Tongue (tissue), 1 donor: ENCODE measurements at regions not wholly inside any gene's neighbourhood (a gene's known extent, or its start where the extent isn't known, plus 50 kb on each side); places are given as distances from the start of the nearest gene placed in this dataset.

Experiments
- DNase-seq: peaks from one replicate; pipeline ENCODE4 v3.0.0-alpha.2; 2015

DNA sequence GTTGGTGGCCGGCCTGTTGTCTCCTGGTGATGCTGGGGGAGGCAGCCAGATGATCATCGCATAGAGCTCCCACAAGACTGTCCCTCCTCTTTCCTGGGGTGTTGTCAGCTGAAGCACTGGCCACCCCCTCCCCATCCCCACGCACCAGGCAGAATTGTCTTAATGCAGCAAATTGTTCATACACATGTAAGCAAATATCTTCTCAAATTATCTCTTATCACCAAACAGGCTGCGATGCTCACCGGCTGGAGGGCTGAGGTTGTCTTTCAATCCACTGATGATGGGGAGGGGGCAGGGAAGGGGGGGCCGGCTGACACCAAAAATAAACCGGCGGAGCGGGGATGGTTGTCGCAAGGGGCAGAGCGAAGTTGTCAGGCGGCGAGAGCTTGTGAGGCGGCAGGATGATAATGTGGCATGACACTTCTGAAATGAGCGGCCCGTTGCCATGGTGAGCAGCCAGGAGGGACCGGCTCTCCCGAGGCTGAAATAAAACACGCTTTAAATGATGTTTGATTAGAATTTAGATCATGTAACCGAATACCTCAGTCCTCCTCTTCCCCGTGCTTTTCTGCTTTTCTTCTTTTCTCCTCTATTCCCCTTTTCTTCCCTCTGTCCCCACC is 59.8 kb downstream of the MRM1 start:
- no peak for DNase-seq

DNA sequence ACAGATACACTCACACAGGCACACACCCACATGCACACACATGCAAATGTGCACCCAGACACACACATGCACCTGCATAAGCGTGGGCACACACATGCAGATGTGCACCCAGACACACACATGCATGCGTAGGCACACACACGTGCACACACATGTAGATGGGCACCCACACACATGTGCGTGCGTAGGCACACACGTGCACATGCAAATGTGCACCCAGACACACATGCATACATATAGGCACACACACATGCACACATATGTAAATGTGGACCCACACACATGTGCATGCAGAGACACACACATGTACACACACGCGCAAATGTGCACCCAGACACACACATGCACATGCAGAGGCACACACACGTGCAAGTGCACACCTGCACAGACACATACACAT is 60.3 kb downstream of the MRM1 start:
- DNase-seq = no peak

DNA sequence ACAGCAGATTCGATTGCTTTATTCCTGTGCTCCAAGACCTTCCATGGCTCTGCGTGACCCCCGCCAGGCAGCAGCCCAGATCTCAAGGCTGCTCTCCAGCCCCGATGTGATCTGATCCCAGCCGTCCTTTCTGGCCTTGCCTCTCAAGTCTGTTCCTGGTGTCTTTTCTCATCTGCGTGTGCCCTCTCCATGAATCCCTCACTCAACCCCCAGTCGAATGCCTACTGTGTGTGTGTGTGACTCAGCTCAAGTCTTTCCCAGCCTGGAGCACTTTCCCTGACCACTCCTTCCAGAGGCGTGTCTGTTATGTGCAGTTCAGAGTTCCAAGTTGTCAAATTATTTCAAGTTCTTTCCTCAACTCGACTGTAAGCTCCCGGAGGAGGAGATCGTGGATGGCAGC is 64.0 kb downstream of the MRM1 start:
- no peak for DNase-seq

DNA sequence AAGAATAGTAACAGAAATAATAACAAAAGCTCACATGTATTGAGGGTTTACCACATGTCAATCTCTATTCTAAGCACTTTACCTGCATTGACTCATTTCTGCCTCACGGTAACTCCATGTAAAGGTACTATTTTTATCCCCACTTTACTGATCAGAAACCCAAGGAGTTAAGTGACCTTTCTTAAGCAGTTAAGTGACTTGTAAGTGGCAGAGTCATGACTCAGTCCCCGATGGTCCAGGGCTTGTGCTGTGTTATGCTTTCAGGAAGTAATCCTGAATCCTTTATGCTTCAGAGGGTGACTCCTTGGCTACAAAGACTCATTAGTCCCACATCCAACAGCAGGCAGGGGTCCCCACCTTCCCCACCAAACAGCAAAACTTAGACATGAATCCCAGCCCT is 66.5 kb downstream of the MRM1 start:
- no peak for DNase-seq

DNA sequence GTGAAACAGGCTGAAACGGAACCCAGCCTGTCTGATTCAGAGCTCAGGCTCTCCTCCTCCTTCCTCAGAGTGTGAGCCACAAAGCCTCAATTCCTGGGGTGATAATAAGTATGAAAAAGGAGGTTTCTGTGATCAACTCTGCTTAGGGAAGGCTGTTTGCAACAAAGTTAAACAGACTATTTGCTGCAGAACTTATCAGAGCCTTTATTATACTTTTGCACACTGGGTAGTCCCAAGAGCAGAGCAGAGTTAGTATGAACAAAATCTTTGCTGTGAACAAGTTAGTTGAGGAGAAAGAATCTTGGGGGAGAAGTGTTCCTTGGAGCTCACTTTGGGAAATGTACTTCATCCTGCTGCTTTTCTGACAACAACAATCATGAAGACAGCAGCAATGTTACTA is 67.4 kb downstream of the MRM1 start:
- no peak for DNase-seq

DNA sequence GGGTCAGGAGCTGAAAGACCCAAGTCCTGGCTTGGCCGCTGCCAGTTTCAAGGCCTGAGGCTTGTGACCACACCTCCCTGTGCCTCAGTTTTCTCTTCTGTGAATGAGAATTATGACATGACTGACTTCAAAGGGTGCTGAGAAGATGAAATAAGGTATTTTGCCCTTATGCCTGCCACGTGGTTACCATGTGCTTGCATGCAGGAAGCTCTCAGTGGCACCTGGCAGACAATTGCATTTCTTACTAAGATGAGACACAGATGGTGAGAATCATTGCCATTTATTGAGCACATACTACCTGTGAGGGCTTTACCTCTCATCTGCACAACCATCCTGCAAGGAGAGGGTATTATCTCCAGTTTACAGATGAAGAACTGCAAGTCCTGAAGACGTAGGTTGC is 69.8 kb downstream of the MRM1 start:
- no peak for DNase-seq

DNA sequence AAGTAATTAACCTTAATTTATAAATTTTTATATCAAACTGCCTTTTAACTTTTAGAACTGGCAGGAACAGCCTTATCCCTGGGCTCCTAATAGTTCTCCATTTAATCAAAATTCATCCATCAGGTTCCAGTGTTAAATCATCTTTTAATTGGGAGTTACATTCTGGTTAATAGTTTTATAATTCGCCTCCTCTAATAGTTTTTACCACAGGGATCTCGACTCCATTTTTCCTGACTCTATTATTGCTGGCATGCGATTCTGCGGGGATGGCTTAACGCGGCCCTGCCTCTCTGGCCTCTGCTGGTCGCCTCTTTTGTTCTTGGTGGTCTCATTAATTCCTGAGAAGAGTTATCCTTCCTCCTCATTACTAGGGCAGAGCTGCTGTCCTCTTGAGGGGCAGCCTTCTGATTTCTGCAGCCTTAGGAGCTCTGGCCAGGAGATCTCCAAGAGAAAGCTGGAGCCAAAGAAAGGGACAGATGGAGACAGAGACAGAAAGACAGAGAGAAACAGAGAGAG is 71.1 kb downstream of the MRM1 start:
- DNase-seq = no peak

DNA sequence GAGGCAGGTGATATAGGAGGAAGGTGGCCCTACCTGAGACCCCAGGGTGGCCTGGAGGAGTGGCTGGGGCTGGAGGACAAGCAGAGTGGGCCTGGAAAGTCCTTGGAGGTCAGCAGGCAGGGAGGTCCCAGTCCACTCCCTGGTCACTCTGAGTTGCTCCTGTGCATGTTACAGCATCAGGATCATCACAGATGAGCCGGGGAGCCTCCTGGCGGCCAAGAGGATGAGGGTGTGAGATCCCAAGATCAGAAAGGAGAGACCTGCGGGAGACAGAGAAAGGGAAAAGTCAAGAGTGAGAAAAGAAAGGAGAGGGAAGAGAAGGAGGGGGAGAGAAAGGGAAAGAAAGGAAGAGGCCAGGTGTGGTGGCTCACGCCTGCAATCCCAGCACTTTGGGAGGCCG is 71.7 kb downstream of the MRM1 start:
- no peak for DNase-seq

DNA sequence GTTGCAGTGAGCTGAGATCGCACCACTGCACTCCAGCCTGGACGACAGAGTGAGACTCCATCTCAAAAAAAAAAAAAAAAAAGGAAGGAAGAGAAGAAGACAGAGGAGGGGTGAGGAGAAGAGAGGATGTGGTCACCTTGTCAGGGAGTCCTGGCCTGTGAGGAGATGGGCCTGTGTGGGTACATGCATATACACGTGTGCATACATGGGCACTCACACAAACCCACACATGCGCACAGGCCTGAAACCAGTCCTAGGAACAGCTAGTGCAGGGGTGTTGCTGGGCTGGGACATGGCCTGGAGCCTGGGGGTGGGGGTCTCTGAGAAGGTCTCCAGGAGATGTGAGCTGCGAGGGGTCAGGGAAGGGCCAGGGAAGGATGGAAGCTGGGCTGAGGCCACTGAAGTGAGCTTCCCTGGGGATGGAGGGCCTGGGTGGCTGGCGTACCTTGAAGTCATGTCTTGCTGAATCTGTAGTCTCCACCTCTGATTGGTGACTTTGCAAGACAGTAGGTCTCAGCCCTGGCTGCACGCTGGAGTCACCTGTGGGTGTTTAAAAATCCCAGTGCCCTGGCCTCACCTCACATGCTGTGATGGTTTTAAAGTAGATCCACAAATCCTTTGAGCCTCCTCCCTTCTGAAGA is 72.4 kb downstream of the MRM1 start:
- no peak for DNase-seq

DNA sequence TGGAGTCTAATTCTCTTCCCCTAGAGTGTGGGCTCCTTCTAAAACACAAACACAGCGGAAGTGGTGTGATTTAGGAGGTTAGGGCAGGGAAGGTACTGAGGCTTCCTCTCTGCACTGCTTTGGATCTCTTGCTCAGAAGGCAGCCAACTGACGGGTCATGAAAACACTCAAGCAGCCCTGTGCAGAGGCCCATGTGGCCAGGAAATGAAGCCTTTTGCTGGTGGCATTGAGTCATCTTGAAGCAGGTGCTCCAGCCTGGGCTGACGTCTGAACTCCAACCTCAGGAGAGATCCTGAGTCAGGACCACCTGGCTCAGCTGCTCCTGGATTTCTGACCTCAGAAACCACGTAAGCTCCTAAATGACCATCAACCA is 72.9 kb downstream of the MRM1 start:
- DNase-seq = no peak

DNA sequence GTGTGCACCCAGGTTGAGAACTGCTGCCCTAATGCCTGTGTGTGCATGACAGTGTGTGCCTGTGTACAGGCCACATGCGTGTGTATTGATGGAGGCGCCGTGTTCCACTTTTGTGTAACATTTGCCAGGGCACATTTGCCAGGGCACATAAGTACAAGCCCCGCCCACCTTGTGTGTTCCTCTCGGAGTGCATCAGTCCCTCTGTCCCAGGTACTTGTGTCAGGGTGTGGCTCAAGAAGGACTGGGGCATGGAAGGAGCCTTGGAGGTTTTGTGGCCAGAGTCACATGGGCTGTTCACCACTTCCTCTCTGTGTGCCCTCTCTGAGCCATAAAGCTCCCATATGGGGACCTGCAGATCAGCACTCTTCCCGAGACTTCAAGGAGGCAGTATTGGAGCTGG is 73.9 kb downstream of the MRM1 start:
- DNase-seq = no peak

DNA sequence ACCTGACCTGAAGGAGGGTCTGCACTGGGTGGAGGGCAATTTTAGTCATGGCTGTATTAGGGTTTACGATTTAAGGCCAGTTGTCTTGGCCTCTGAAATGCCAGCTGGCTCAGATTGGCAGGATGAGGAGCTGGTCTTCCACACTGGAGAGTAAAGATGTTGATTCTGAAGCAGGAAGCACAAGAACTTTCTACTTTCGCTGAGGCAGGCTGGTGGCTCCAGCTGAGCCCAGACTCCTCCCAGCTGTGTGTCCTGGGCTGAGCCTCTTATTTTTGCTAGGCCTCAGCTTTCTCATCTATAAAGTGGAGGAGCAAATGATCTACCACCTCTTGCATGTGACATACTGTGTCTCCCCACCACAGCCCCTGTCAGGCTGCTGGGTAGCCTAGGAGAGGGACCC is 74.4 kb downstream of the MRM1 start:
- no peak for DNase-seq

DNA sequence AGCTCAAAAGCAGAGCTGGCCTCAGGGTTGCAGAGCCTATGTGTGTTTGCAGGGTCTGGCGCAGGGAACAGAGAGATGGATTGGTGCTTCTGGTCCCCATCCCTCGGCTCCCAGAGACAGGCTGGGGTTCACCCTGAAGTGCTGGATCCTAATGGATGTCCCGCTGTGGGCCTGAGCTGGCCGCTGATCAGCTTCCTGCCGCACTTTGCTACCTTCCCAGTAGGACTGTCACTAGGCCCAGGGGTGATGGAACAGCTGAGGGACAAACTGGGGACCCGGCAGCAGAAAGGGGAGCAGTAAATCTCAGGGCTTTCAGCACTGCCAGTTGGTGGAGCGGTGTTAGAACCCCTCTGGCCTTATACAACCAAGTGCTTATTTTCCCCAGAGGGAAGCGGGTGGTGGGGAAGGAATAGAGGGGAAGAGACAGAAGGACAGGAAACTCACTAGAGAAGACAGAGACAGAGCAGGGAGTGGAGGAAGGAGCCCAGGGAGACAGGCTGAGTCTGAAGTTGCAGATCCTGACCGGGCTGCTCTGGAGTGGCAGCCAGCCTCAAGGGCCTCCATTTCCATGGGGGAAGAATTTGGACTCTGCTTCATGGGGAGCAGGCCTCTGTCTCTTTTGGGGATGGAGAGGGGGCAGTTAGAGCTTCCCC is 78.6 kb downstream of the MRM1 start:
- DNase-seq = no peak

DNA sequence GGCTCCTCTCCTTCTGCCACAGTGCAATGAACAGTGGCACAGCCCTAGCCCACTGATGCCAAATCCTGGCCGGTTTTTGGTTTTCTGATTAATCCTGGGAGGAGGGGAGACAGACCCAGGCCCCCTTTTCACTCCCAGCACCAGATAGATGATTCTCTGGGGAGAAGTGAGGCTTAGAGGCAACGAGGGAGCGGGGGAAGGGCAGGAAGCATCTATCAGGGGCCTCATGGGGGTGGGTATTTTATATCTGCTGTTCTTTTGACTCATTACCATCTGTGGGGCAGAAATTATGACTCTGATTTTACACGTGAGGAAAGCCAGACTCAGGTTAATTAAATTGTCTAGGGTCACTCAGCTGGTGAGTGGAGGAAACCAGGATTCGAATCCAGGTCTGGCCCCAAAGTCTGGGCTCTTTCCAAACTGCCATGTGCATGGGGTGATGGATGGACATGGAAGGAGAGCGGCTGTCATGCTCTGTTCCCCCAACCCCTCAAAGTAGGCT is 79.4 kb downstream of the MRM1 start:
- no peak for DNase-seq

DNA sequence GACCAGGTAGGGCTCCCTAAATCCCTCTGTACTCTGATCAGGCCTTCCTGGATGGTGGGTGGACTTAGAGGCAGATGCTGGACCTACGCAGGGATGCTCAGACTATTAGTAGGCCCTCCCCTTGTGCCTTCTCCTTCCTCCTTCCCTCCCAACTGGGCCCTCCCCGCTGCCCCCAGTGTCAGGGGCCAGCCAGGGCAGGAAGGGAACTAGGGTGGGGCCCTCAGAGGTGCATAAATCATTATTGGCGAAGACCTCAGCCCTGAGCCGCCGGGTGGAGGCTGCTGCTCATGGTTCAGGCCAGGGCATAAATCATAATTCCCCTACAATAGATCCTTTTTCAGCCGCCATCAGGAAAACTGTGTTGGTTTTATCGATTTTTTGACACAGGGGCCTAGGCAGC is 81.4 kb downstream of the MRM1 start:
- no peak for DNase-seq

DNA sequence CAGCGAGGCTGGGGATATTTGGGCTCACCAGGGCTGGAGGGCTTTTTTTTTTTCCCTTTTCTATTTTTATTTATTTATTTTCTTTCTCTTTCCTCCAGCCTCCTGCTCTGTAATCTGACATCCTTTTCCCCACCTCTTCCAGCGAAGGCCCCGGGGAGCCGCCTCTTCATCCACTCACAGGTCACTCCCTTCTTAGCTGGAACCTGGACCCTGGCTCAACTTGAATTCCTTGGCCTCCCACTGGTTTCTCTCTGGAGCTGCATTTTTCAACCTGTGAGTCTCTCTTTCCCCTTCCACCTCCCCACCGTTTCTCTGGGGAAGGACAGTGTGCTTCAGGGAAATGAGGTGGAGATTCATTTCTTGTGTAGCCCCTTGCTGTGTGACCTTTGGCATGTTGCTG is 82.0 kb downstream of the MRM1 start:
- no peak for DNase-seq

DNA sequence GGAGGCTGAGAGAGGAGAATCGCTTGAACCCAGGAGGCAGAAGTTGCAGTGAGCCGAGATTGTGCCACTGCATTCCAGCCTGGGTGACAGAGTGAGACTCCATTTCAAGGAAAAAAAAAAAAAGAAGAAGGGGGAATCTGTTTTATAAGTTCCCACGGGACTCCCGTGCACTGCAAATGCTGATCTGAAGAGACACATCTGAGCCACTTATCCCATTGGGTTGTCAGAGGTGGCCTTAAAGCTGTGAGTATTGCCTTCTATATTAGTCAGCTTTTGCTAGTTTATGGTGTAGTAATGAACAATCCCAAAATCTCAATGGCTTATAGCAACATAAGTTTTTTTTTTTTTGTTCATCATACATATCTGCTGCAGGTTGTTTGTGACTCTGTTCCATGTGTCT is 82.8 kb downstream of the MRM1 start:
- DNase-seq = no peak

DNA sequence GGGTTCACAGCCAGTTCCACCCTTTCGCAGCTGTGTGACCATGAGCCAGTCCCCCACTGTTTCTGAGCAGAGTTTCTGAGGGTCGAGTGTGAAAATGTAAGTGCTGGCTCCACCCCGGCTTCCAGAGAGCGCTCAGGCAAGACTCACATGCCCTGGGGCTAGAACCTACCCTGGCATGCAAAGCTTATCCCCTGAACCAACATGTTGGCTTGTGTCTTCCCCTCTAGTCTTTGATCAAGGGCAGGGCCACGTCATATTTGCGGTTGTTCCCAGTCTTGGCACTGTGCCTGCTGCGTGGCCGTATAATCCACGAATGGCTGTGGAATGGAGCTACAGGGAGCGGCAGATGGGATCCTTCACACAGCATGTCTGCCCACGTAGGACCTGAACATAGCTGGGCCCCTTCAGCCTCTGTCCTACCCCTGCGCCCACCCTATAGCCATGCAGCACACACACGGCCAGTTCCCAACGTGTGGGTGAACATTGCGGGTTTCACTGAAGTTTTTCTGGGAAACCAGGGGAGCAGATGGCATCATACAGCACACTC is 84.8 kb downstream of the MRM1 start:
- DNase-seq = no peak

DNA sequence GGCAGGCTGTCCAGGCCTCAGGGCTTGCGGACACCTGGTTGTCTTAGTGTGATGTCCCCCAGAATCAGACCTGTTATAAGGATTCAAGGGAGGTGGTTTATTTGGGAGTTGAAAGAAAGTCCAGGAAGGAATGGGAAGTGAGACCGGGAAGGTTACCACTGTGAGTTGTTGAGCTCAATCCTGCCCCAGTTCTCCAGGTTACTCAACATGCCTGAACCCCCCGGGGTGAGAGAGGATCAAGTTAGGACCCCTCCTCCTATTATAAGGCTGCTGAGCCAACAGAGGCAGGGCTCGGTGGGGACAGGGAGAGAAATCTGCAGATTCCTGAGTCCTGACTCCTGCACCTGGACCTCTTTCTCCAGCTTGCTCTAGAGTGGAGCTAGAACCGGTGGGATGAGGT is 86.4 kb downstream of the MRM1 start:
- no peak for DNase-seq

DNA sequence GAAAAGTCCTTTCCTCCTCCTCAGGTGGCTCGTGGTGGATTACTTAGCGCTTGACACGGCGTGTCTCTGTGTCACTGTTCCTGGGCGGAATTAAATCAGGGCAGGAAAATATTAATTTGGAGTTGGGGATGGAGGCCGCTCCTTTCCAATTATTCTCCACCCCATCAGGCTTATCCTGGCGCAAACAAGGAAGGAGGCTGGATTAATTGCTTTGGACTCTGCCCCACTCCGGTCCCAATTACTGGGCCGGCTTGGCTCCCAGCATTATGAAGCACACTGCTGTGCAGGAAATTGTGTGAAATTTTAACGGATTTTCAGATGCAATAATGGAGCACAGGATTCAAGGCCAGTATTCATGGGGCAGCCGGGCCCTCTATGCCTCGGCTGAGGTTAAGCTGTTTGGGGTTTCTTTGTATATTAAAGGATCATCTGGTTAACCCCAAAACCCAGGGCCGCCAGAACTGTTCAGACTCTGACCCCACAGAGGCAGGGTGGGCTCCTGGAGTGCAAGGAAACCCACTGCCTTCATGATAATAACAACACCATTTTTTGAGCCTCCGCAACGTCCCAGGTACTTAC is 87.8 kb downstream of the MRM1 start:
- DNase-seq = no peak

DNA sequence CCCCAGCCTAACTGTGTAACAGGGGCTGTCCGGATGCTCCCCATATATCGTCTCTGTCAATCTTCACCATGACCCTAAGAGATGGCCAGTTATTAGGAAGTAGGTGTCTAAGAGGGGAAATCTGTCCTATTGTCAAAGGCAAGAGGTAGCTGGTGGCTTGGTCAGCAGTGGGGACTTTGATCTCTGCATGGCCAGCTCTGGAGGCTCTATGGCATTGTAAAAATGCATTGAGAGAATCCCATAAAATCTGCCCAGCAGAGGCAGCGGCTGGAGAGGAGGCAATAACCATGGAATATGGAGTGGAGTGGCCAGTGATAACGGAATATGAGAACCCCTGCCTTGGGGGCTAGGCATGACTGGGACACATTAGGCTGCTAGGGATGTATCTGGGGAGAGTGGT is 88.8 kb downstream of the MRM1 start:
- no peak for DNase-seq

DNA sequence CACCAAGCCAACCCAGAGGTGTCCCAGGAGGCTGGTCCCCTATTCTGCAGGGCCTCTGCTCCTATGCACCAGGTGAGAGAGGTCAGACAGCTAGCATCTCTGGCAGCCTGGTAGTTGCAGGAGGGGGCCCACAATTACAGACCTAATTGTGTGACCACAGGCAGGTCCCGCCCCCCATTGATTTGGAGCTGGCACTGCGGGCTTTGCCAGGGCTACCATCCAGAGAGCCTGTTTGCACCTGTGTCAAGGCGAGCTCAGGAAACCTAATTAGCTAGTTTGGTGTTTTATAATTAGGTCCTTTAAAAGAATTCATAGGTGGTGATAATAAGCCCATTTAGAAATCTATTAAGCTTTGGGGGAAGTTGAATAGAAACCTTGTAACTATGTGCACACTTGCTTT is 90.2 kb downstream of the MRM1 start:
- DNase-seq = no peak

DNA sequence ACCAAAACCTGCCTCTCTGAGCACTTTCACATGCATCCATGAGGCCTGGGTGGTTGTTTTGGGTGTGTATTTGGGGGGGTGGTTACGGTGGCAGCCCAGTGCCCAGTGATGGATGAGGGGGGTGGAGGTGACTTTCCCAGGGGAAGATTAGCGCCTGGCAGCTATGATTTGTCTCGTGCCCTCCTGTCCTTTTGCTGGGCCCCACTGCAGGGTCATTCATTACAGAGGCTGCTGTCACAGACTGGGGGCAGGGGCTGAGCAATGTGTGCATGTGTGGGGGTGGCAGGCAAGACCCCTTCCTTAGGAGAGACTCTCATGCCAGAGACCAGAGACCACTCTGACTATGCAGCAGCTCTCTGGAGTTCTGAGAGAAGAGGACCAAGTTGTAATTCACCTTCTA is 93.7 kb downstream of the MRM1 start:
- no peak for DNase-seq
